ENCODE measurements at regions not wholly inside any gene's neighbourhood (a gene's known extent, or its start where the extent isn't known, plus 50 kb on each side); places are given as distances from the start of the nearest gene placed in this dataset.

- TF ChIP-seq CTCF (conservative IDR thresholded peaks at IDR 0.05; ENCODE audit: low read depth in 2 of 2) (no peak), ZNF462 (CRISPR knock-in tag; IDR thresholded peaks at IDR 0.05) (no peak), JUNB (IDR thresholded peaks at IDR 0.05; ENCODE audit: unreplicated experiment) (no peak), POLR2AphosphoS5 (IDR thresholded peaks at IDR 0.05; ENCODE audit: low read depth) (no peak), ZNF114 (CRISPR knock-in tag; IDR thresholded peaks at IDR 0.05) (no peak), NANOG (IDR thresholded peaks at IDR 0.05; ENCODE audit: borderline replicate concordance) (no peak)
These were observed 134.4 kb downstream of the ERMARD start (continued) for GRCh38 chr6:169885831-169886230.

DNA sequence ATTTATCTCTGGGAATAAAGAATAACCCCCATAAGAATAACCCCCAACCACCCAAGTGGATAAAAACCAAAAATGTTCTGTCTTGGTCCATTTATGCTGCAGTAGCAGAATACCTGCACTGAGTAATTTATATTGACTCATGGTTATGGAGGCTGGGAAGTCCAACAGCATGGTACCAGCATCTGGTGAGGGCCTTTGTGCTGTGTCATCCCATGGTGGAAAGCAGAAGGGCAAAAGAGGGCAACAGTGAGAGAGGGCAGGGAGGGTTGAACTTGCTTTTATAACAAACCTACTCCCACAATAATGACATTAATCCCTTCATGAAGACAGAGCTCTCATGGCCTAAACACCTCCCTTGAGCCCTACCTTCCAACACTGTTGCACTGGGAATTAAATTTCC is 133.7 kb downstream of the ERMARD start:
- no peaks in the 10 kb centered on the region for H3K36me3 ChIP-seq (ENCODE audit: insufficient read depth)
- no peaks in the 10 kb centered on the region for H3F3A ChIP-seq (replicated peaks; ENCODE audit: low read depth)
- ATAC-seq = no peak
- no peaks in the 10 kb centered on the region for H3K79me2 ChIP-seq (replicated peaks; ENCODE audit: insufficient read depth)
- H3K9me3 Mint-ChIP-seq = no peaks in the 10 kb centered on the region
- peaks cover 7% of the 10 kb centered on the region for H3K27me3 Mint-ChIP-seq (ENCODE audit: insufficient read depth, low read depth, poor library complexity)
- H4K20me1 ChIP-seq (replicated peaks; ENCODE audit: insufficient read depth) = no peaks in the 10 kb centered on the region
- H3K4me1 ChIP-seq (ENCODE audit: insufficient read depth) = no peaks in the 10 kb centered on the region
- no peak overlapping the region for H3K4me3 Mint-ChIP-seq
- H3K9me2 ChIP-seq (ENCODE audit: insufficient read depth) = no peaks in the 10 kb centered on the region
- no peak overlapping the region for H2AFZ ChIP-seq
- H3K27ac ChIP-seq (ENCODE audit: low read depth) = no peak overlapping the region
- H3K4me1 Mint-ChIP-seq = no peaks in the 10 kb centered on the region
- H3K27me3 ChIP-seq (ENCODE audit: insufficient read depth) = no peaks in the 10 kb centered on the region
- no peak overlapping the region for H3K4me2 ChIP-seq
- H3K4me3 ChIP-seq = no peak overlapping the region
- no peak for DNase-seq (ENCODE audit: low spot score)
- H3K36me3 Mint-ChIP-seq (ENCODE audit: low read depth) = no peaks in the 10 kb centered on the region
- no peak overlapping the region for H3K27ac Mint-ChIP-seq
- TF ChIP-seq JUNB (IDR thresholded peaks at IDR 0.05; ENCODE audit: unreplicated experiment) (no peak), NANOG (IDR thresholded peaks at IDR 0.05; ENCODE audit: borderline replicate concordance) (no peak), ZNF462 (CRISPR knock-in tag; IDR thresholded peaks at IDR 0.05) (no peak)

Measured in GM23338 (cell line).